PC-9 (cell line): ENCODE measurements at regions not wholly inside any gene's neighbourhood (a gene's known extent, or its start where the extent isn't known, plus 50 kb on each side); places are given as distances from the start of the nearest gene placed in this dataset.

Experiments used
- CTCF ChIP-seq: fragments of 200-600 bp; sonication (generic); conservative IDR thresholded peaks from 2 replicates; pipeline ENCODE4 v1.6.1; 2017; ENCODE audit warnings: mixed run types, antibody characterized with exemption, mild to moderate bottlenecking, moderate library complexity
- EZH2 ChIP-seq: fragments of 200-600 bp; sonication (generic); IDR thresholded peaks from 2 replicates; pipeline ENCODE4 v1.8.0; 2017; ENCODE audit warnings: antibody characterized with exemption, low read depth

GRCh38 chr3:28840976-28841376 is 439.9 kb upstream of the RBMS3 start:
- no peak for TF ChIP-seq CTCF
- no peak for TF ChIP-seq EZH2
